ENCODE measurements at regions not wholly inside any gene's neighbourhood (a gene's known extent, or its start where the extent isn't known, plus 50 kb on each side); places are given as distances from the start of the nearest gene placed in this dataset.

DNA sequence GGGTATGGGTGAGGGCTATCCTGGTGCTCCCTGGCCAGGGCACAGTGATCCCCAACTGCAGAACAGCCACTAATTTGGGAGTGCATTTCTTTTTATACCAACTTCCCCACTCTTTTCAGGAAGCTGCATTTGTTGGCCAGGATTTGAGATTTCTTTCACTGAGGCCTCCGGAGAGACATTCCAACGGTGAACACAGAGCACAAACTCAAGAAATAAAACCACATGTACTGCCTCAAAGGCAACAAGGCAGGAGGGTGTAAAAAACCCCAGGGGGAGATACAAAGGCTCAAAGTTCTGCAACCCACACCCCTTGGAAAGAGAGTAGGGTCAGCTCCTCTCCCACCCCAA is 65.3 kb downstream of the CPN2 start:
- Mint-ChIP-seq H3K4me3 (ENCODE audit: low read depth) (no peak overlapping the region), H3K9me3 (ENCODE audit: low read depth) (peaks cover 4% of the 10 kb centered on the region), H3K4me1 (ENCODE audit: low read depth) (peaks cover 5% of the 10 kb centered on the region), H3K27ac (no peak overlapping the region), H3K36me3 (ENCODE audit: insufficient read depth) (peaks cover 1% of the 10 kb centered on the region), H3K27me3 (peaks cover 11% of the 10 kb centered on the region)
- DNase-seq (ENCODE audit: low spot score, unreplicated experiment) = no peak
- TF ChIP-seq, protein P1, sequence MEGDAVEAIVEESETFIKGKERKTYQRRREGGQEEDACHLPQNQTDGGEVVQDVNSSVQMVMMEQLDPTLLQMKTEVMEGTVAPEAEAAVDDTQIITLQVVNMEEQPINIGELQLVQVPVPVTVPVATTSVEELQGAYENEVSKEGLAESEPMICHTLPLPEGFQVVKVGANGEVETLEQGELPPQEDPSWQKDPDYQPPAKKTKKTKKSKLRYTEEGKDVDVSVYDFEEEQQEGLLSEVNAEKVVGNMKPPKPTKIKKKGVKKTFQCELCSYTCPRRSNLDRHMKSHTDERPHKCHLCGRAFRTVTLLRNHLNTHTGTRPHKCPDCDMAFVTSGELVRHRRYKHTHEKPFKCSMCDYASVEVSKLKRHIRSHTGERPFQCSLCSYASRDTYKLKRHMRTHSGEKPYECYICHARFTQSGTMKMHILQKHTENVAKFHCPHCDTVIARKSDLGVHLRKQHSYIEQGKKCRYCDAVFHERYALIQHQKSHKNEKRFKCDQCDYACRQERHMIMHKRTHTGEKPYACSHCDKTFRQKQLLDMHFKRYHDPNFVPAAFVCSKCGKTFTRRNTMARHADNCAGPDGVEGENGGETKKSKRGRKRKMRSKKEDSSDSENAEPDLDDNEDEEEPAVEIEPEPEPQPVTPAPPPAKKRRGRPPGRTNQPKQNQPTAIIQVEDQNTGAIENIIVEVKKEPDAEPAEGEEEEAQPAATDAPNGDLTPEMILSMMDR (IDR thresholded peaks at IDR 0.05; ENCODE audit: unreplicated experiment) = no peak

DNA sequence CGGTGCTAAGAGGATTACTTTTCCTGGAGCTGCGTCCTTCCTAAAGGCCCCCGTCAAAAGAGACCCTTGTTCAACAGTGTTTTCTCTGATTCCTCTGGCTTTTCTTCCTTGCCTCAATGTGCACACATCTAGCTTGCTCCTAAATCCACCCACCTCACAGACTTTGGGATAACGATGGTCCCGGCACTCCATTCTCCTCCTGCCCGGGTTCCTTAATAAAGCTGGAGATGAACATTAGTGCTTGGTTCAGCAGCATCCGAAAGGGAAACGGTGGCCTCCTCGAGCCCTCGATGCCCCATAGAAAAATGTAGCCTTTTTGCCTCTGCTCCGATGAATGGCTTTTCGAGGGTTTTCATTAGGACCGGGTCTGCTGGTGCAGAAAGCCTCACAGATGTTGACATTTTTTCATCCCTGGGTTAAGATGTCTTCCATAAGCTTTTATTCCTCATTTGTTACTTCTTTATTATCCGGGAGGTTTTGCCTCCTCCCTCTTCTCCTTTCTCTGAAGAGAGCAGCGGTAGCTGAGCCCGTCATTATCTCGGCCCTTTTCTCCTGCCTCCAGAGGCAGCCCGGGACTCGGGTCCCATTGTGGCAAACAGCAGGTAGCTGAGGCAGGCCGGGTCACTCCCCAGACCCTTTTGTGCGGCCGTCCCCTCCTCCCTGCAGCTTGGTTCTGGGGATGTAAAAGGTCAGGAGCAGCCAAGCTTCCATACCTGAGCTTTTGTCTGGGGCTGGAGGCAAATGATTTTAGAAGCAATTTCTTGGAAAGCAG is 64.6 kb downstream of the CPN2 start:
- peaks cover 11% of the 10 kb centered on the region for H3K27me3 Mint-ChIP-seq
- DNase-seq (ENCODE audit: low spot score, unreplicated experiment) = no peak
- no peak overlapping the region for H3K27ac Mint-ChIP-seq
- peaks cover 1% of the 10 kb centered on the region for H3K36me3 Mint-ChIP-seq (ENCODE audit: insufficient read depth)
- H3K4me1 Mint-ChIP-seq (ENCODE audit: low read depth) = peaks cover 5% of the 10 kb centered on the region
- H3K9me3 Mint-ChIP-seq (ENCODE audit: low read depth) = peaks cover 7% of the 10 kb centered on the region
- TF ChIP-seq, protein P1 (IDR thresholded peaks at IDR 0.05; ENCODE audit: unreplicated experiment) = no peak
- H3K4me3 Mint-ChIP-seq (ENCODE audit: low read depth) = no peak overlapping the region

DNA sequence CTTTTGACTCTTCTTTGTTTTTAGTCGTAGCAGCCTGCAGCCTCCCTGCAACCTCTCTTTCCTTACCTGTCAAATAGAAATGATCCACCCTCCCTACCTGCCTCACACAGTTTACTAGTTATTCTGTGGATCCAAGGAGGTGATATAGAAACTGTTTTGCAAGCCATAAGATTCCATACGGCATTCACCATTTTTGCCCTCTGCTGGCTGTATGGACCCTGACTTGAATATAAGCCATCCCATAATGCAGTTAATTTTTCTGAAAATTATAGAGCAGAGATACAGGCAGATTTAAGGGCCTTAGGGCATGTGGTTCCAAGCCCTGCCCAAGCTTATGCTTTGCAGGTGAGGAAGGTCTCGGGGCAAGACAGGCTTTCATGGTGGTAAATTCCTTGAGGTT is 63.8 kb downstream of the CPN2 start:
- Mint-ChIP-seq H3K4me3 (ENCODE audit: low read depth) (no peak overlapping the region), H3K27me3 (peaks cover 12% of the 10 kb centered on the region), H3K9me3 (ENCODE audit: low read depth) (peaks cover 7% of the 10 kb centered on the region), H3K27ac (no peak overlapping the region), H3K4me1 (ENCODE audit: low read depth) (peaks cover 5% of the 10 kb centered on the region), H3K36me3 (ENCODE audit: insufficient read depth) (peaks cover 1% of the 10 kb centered on the region)
- no peak for DNase-seq (ENCODE audit: low spot score, unreplicated experiment)
- TF ChIP-seq, protein P1 (IDR thresholded peaks at IDR 0.05; ENCODE audit: unreplicated experiment) = peak; percentile 9

DNA sequence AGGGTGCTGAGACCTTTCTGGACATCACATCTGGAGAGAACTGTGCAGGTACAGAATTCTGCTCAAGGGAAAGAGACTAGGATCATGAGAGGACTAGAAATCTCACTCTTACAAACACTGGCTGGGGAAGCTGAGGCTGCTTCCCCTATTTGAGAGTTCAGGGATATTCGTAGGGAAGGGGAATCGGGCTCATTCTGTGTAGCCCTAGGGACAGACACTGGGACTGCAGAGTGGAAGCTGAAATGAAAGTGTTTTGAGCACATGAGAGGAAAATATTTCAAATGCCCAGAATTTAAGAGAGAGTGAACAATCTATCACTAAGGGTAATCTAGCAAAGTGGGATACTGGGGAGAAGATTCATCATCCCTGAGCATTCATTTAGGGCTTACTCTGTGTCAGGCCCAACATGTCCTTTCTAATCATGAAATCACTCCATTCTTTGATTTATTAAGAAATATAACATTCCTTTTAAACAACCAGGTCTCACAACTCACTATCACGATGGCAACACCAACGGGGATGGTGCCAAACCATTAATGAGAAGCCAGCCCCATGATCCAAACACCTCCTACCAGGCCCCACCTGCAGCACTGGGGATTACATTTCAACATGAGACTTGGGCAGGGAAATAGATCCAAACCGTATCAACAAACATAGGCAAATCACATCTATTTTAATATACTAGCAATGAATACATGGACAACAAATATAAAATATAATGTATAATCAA is 63.0 kb downstream of the CPN2 start:
- TF ChIP-seq, protein P1 (IDR thresholded peaks at IDR 0.05; ENCODE audit: unreplicated experiment) = no peak
- H3K9me3 Mint-ChIP-seq (ENCODE audit: low read depth) = peaks cover 7% of the 10 kb centered on the region
- DNase-seq (ENCODE audit: low spot score, unreplicated experiment) = no peak
- H3K4me3 Mint-ChIP-seq (ENCODE audit: low read depth) = no peak overlapping the region
- H3K4me1 Mint-ChIP-seq (ENCODE audit: low read depth) = no peaks in the 10 kb centered on the region
- H3K36me3 Mint-ChIP-seq (ENCODE audit: insufficient read depth) = peaks cover 1% of the 10 kb centered on the region
- H3K27me3 Mint-ChIP-seq = peaks cover 14% of the 10 kb centered on the region
- H3K27ac Mint-ChIP-seq = no peak overlapping the region

All from progenitor cell of endocrine pancreas (in vitro differentiated cells).